Sigmoid colon (tissue), 4 donors: ENCODE measurements at regions not wholly inside any gene's neighbourhood (a gene's known extent, or its start where the extent isn't known, plus 50 kb on each side); places are given as distances from the start of the nearest gene placed in this dataset.
"Not testable (repeated sequence)": the region's sequence is repeated elsewhere in the genome, so short reads cannot be mapped to it uniquely, and the experiment has no call there.

ENCODE experiments used
- EP300 ChIP-seq, 4 donors: sonication (generic); formaldehyde crosslinking; IDR thresholded peaks; one replicate each; pipeline ENCODE4 v1.6.1; 2017; ENCODE audit warnings: antibody characterized with exemption in 4 of 4
- POLR2AphosphoS5 ChIP-seq, 4 donors: sonication (generic); formaldehyde crosslinking; IDR thresholded peaks; one replicate each; pipeline ENCODE4 v1.6.1; 2017; ENCODE audit warnings: antibody characterized with exemption in 4 of 4
- TF ChIP-seq, protein P1 (sequence below), 4 experiments: fragments of 450-650 bp in 3 of 4; fragments of 200-600 bp in 1 of 4; IDR thresholded peaks; one replicate each; pipeline ENCODE4 v1.5.1; 2016 to 2019; ENCODE audit warnings: antibody characterized with exemption in 4 of 4, mild to moderate bottlenecking in 3 of 4, moderate library complexity in 2 of 4

DNA sequence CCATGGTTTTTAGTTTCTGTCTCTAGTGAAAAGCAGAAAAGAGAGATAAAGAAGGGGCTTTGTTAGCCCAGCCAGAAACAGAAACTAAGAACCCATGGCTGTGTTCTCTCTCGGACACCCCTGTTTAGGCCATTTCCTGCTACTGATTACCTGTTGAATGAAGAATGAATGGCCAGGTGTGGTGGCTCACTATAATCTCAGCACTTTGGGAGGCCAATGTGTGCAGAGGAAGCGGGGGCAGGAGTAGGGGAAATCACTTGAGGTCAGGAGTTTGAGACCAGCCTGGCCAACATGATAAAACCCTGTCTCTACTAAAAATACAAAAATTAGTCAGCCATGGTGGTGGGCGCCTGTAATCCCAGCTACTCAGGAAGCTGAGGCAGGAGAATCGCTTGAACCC lies 93.8 kb upstream of the MSH6 start:
- TF ChIP-seq, protein P1, sequence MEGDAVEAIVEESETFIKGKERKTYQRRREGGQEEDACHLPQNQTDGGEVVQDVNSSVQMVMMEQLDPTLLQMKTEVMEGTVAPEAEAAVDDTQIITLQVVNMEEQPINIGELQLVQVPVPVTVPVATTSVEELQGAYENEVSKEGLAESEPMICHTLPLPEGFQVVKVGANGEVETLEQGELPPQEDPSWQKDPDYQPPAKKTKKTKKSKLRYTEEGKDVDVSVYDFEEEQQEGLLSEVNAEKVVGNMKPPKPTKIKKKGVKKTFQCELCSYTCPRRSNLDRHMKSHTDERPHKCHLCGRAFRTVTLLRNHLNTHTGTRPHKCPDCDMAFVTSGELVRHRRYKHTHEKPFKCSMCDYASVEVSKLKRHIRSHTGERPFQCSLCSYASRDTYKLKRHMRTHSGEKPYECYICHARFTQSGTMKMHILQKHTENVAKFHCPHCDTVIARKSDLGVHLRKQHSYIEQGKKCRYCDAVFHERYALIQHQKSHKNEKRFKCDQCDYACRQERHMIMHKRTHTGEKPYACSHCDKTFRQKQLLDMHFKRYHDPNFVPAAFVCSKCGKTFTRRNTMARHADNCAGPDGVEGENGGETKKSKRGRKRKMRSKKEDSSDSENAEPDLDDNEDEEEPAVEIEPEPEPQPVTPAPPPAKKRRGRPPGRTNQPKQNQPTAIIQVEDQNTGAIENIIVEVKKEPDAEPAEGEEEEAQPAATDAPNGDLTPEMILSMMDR (IDR thresholded peaks at IDR 0.05): not testable (repeated sequence)
- TF ChIP-seq EP300, POLR2AphosphoS5 (IDR thresholded peaks at IDR 0.05): not testable (repeated sequence)
